SK-N-SH (cell line): ENCODE measurements at regions not wholly inside any gene's neighbourhood (a gene's known extent, or its start where the extent isn't known, plus 50 kb on each side); places are given as distances from the start of the nearest gene placed in this dataset.

Experiments
- CTCF ChIA-PET: fragments of 300-600, 350-600 bp; formaldehyde crosslinking; extraction: SDS; loops from one replicate; lab custom pipeline; 2021; lab: Yijun Ruan, JAX
- POLR2A ChIA-PET: fragments of 350-600 bp; sonication (Branson Sonifier 250); formaldehyde crosslinking; extraction: SDS; loops from one replicate; lab custom pipeline; 2020; ENCODE audit warnings: antibody characterized with exemption, inconsistent platforms; lab: Yijun Ruan, JAX
- DNase-seq: peaks from one replicate; pipeline ENCODE4 v3.0.0; 2012
- H2AFZ ChIP-seq: fragments of 200-600 bp; sonication (generic); 2 replicates; pipeline ENCODE4 v1.8.1; 2016; ENCODE audit warnings: antibody characterized with exemption, mild to moderate bottlenecking, low read depth
- H3F3A ChIP-seq: fragments of 200-600 bp; sonication (generic); replicated peaks from 2 replicates; pipeline ENCODE3; 2016; ENCODE audit warnings: antibody characterized with exemption, mild to moderate bottlenecking; ENCODE audit not compliant: insufficient read depth
- H3K27ac ChIP-seq, 2 experiments: fragments of 200-500 bp in 1 of 2; fragments of 200-600 bp in 1 of 2; sonication (Bioruptor generic) in 1 of 2; sonication (generic), shearing (Covaris generic) in 1 of 2; 2 replicates each; pipeline versions ENCODE4 v1.5.1 to v1.6.1; 2014 to 2016; ENCODE audit warnings: low read depth in 2 of 2, inconsistent platforms in 1 of 2, low read length in 1 of 2, mild to moderate bottlenecking in 1 of 2, mixed read lengths in 1 of 2
- H3K27me3 ChIP-seq: fragments of 200-600 bp; sonication (generic), shearing (Covaris generic); 2 replicates; pipeline ENCODE4 v1.6.1; 2016; ENCODE audit warnings: mixed run types; ENCODE audit not compliant: insufficient read depth
- H3K36me3 ChIP-seq, 2 experiments: fragments of 200-500 bp in 1 of 2; fragments of 200-600 bp in 1 of 2; sonication (Bioruptor generic) in 1 of 2; sonication (generic) in 1 of 2; replicated peaks in 1 of 2; 2 replicates each; pipeline versions ENCODE3 to v1.5.1; 2014 to 2016; ENCODE audit warnings: low read length in 1 of 2, mild to moderate bottlenecking in 1 of 2; ENCODE audit not compliant: insufficient read depth in 2 of 2, control insufficient read depth in 1 of 2
- H3K4me1 ChIP-seq, 2 experiments: fragments of 200-500 bp in 1 of 2; fragments of 200-600 bp in 1 of 2; sonication (Bioruptor generic) in 1 of 2; sonication (generic), shearing (Covaris generic) in 1 of 2; 2 replicates each; pipeline versions ENCODE4 v1.5.1 to v1.6.1; 2014 to 2016; ENCODE audit warnings: low read depth in 1 of 2, low read length in 1 of 2, mixed run types in 1 of 2; ENCODE audit not compliant: insufficient read depth in 2 of 2, control insufficient read depth in 1 of 2
- H3K4me2 ChIP-seq: fragments of 200-600 bp; sonication (generic), shearing (Covaris generic); 2 replicates; pipeline ENCODE4 v1.6.1; 2017; ENCODE audit warnings: mixed run types
- H3K4me3 ChIP-seq, 2 experiments: fragments of 200-500 bp in 1 of 2; fragments of 200-600 bp in 1 of 2; sonication (Bioruptor generic) in 1 of 2; sonication (generic), shearing (Covaris generic) in 1 of 2; 2 replicates each; pipeline versions ENCODE4 v1.5.1 to v1.8.1; 2014 to 2016; ENCODE audit warnings: low read depth in 2 of 2, inconsistent platforms in 1 of 2, low read length in 1 of 2, mild to moderate bottlenecking in 1 of 2, mixed read lengths in 1 of 2, moderate library complexity in 1 of 2
- H3K79me2 ChIP-seq: fragments of 200-600 bp; sonication (generic); 2 replicates; pipeline ENCODE4 v1.8.1; 2017; ENCODE audit warnings: mild to moderate bottlenecking; ENCODE audit not compliant: insufficient read depth
- H3K9ac ChIP-seq: fragments of 200-600 bp; sonication (generic); 2 replicates; pipeline ENCODE4 v1.6.1; 2017; ENCODE audit warnings: mixed run types
- H3K9me2 ChIP-seq: fragments of 200-600 bp; sonication (generic); 2 replicates; pipeline ENCODE4 v1.6.1; 2017; ENCODE audit warnings: mixed run types
- H3K9me3 ChIP-seq: fragments of 200-600 bp; sonication (generic); 2 replicates; pipeline ENCODE4 v1.6.1; 2017; ENCODE audit warnings: mixed run types, mild to moderate bottlenecking, moderate library complexity
- H4K20me1 ChIP-seq: fragments of 200-600 bp; sonication (generic); 2 replicates; pipeline ENCODE4 v1.6.1; 2017; ENCODE audit warnings: mild to moderate bottlenecking, mixed run types; ENCODE audit not compliant: insufficient read depth
- MXI1 ChIP-seq: IDR thresholded peaks from 2 replicates; pipeline ENCODE4 v1.6.1; 2012; ENCODE audit warnings: mild to moderate bottlenecking, low read depth, low read length, improper control_type of control experiment
- POLR2AphosphoS5 ChIP-seq: IDR thresholded peaks from 2 replicates; pipeline ENCODE4 v1.6.1; 2012; ENCODE audit warnings: low read depth, low read length
- RAD21 ChIP-seq: IDR thresholded peaks from 2 replicates; pipeline ENCODE4 v1.6.1; 2012; ENCODE audit warnings: mild to moderate bottlenecking, low read length
- RCOR1 ChIP-seq: fragments of 150-350 bp; IDR thresholded peaks from 2 replicates; pipeline ENCODE4 v1.6.1; 2017; ENCODE audit warnings: antibody characterized with exemption, low read length
- RFX5 ChIP-seq: IDR thresholded peaks from 2 replicates; pipeline ENCODE4 v1.6.1; 2012; ENCODE audit warnings: mild to moderate bottlenecking, improper control_type of control experiment, low read length
- RXRA ChIP-seq: IDR thresholded peaks from 2 replicates; pipeline ENCODE4 v1.4.0; 2012; ENCODE audit warnings: low read depth, mild to moderate bottlenecking, borderline replicate concordance
- SMC3 ChIP-seq: IDR thresholded peaks from 2 replicates; pipeline ENCODE4 v1.6.1; 2012; ENCODE audit warnings: low read depth, low read length, improper control_type of control experiment
- TAF1 ChIP-seq: IDR thresholded peaks from 2 replicates; pipeline ENCODE4 v1.6.1; 2012; ENCODE audit warnings: low read depth, mild to moderate bottlenecking, low read length, moderate library complexity, borderline replicate concordance
- TCF12 ChIP-seq: IDR thresholded peaks from 2 replicates; pipeline ENCODE4 v1.4.0; 2012
- WGBS: methylation state at CpG from one replicate; pipeline ENCODE4 v1.1.6; 2017; ENCODE audit warnings: low lambda C conversion rate; 5-methylcytosine and 5-hydroxymethylcytosine counted together
- TF ChIP-seq, protein P1 (sequence below): IDR thresholded peaks from 2 replicates; pipeline ENCODE4 v1.6.1; 2012; ENCODE audit warnings: mild to moderate bottlenecking, low read depth, low read length, moderate library complexity
- TF ChIP-seq, protein P2 (sequence below): IDR thresholded peaks from 2 replicates; pipeline ENCODE4; 2012
- TF ChIP-seq, protein P3 (sequence below): fragments of 200-600 bp; sonication (generic); IDR thresholded peaks from 2 replicates; pipeline ENCODE4 v1.6.1; 2017; ENCODE audit warnings: antibody characterized with exemption, mild to moderate bottlenecking, moderate library complexity
- TF ChIP-seq, protein P4 (sequence below): IDR thresholded peaks from 2 replicates; pipeline ENCODE4 v1.4.0; 2012; ENCODE audit warnings: low read depth, borderline replicate concordance

DNA sequence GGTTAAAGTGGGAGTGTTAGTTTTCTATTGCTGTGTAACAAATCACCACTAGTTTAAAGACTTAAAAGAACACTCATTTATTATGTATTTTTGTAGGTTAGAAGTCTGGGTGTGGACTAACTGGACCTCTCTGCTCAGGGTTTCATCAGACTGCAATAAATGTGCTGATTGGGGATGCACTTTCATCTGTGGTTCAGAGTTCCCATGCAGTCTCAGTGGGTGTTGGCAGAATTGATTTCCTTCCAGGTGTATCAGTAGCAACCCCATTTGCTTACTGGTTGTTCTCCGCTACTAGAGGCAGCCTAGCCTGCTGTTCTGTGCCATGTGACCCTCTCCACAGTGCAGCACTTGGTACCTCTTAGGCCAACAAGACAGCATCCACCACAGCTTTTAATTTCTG, 2200.5 kb downstream of the MAT2B start:
- H2AFZ ChIP-seq = no peak overlapping the region
- H3K27ac ChIP-seq = no peak overlapping the region
- H3K4me3 ChIP-seq = no peak overlapping the region
- ChIA-PET POLR2A (no interaction called here), CTCF (no interaction called here)
- no peaks in the 10 kb centered on the region for H3K27me3 ChIP-seq
- no peak for TF ChIP-seq TAF1
- TF ChIP-seq, protein P1, sequence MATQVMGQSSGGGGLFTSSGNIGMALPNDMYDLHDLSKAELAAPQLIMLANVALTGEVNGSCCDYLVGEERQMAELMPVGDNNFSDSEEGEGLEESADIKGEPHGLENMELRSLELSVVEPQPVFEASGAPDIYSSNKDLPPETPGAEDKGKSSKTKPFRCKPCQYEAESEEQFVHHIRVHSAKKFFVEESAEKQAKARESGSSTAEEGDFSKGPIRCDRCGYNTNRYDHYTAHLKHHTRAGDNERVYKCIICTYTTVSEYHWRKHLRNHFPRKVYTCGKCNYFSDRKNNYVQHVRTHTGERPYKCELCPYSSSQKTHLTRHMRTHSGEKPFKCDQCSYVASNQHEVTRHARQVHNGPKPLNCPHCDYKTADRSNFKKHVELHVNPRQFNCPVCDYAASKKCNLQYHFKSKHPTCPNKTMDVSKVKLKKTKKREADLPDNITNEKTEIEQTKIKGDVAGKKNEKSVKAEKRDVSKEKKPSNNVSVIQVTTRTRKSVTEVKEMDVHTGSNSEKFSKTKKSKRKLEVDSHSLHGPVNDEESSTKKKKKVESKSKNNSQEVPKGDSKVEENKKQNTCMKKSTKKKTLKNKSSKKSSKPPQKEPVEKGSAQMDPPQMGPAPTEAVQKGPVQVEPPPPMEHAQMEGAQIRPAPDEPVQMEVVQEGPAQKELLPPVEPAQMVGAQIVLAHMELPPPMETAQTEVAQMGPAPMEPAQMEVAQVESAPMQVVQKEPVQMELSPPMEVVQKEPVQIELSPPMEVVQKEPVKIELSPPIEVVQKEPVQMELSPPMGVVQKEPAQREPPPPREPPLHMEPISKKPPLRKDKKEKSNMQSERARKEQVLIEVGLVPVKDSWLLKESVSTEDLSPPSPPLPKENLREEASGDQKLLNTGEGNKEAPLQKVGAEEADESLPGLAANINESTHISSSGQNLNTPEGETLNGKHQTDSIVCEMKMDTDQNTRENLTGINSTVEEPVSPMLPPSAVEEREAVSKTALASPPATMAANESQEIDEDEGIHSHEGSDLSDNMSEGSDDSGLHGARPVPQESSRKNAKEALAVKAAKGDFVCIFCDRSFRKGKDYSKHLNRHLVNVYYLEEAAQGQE = no peak
- TF ChIP-seq RAD21 = no peak
- TF ChIP-seq SMC3 = no peak
- no peak for TF ChIP-seq TCF12
- TF ChIP-seq POLR2AphosphoS5 = no peak
- TF ChIP-seq RFX5 = no peak
- TF ChIP-seq, protein P2, sequence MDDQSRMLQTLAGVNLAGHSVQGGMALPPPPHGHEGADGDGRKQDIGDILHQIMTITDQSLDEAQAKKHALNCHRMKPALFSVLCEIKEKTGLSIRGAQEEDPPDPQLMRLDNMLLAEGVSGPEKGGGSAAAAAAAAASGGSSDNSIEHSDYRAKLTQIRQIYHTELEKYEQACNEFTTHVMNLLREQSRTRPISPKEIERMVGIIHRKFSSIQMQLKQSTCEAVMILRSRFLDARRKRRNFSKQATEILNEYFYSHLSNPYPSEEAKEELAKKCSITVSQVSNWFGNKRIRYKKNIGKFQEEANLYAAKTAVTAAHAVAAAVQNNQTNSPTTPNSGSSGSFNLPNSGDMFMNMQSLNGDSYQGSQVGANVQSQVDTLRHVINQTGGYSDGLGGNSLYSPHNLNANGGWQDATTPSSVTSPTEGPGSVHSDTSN = no peak
- TF ChIP-seq RCOR1 = no peak
- TF ChIP-seq RXRA = no peak
- TF ChIP-seq MXI1 = no peak
- TF ChIP-seq, protein P3, sequence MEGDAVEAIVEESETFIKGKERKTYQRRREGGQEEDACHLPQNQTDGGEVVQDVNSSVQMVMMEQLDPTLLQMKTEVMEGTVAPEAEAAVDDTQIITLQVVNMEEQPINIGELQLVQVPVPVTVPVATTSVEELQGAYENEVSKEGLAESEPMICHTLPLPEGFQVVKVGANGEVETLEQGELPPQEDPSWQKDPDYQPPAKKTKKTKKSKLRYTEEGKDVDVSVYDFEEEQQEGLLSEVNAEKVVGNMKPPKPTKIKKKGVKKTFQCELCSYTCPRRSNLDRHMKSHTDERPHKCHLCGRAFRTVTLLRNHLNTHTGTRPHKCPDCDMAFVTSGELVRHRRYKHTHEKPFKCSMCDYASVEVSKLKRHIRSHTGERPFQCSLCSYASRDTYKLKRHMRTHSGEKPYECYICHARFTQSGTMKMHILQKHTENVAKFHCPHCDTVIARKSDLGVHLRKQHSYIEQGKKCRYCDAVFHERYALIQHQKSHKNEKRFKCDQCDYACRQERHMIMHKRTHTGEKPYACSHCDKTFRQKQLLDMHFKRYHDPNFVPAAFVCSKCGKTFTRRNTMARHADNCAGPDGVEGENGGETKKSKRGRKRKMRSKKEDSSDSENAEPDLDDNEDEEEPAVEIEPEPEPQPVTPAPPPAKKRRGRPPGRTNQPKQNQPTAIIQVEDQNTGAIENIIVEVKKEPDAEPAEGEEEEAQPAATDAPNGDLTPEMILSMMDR = no peak
- TF ChIP-seq, protein P4, sequence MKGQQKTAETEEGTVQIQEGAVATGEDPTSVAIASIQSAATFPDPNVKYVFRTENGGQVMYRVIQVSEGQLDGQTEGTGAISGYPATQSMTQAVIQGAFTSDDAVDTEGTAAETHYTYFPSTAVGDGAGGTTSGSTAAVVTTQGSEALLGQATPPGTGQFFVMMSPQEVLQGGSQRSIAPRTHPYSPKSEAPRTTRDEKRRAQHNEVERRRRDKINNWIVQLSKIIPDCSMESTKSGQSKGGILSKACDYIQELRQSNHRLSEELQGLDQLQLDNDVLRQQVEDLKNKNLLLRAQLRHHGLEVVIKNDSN = no peak
- H3F3A ChIP-seq = no peaks in the 10 kb centered on the region
- H3K9ac ChIP-seq = no peak overlapping the region
- no peaks in the 10 kb centered on the region for H3K9me2 ChIP-seq
- WGBS = 79% methylated on average over 1 of the region's 1 CpG
- no peaks in the 10 kb centered on the region for H3K36me3 ChIP-seq
- H3K79me2 ChIP-seq = no peaks in the 10 kb centered on the region
- no peaks in the 10 kb centered on the region for H3K9me3 ChIP-seq
- no peak overlapping the region for H3K4me2 ChIP-seq
- no peaks in the 10 kb centered on the region for H4K20me1 ChIP-seq
- no peaks in the 10 kb centered on the region for H3K4me1 ChIP-seq
- no peak for DNase-seq
